HG03520 (cell line): ENCODE measurements at regions not wholly inside any gene's neighbourhood (a gene's known extent, or its start where the extent isn't known, plus 50 kb on each side); places are given as distances from the start of the nearest gene placed in this dataset.

Experiments used
- ATAC-seq: cut with Tn5 transposase; IDR thresholded peaks from one replicate; pipeline ENCODE4 v1.9.1; 2021; ENCODE audit warnings: mild to moderate bottlenecking, moderate library complexity; ENCODE audit not compliant: unreplicated experiment

- no peak for ATAC-seq
Measured at GRCh38 chr7:19235680-19236079, 90.5 kb upstream of the FERD3L start.

DNA sequence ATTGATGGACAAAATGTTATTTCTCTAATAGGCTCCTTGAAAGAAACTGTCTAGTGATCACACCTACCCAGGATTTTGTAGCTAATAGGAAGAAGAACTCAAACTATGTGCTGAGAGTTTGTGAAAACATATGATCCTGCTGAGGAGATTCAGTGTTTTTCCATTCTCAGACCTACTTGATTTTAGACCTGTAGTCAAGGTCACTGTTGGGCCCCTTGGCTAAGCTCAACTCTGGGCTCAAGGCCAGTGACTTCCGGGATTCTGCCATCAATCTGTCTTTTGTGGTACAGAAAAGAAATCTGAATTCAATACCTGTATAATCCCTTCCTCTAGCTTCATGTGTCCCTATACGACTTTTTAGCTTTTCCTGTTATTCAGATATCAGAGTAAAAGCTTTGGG lies 79.7 kb upstream of the FERD3L start:
- no peak for ATAC-seq

DNA sequence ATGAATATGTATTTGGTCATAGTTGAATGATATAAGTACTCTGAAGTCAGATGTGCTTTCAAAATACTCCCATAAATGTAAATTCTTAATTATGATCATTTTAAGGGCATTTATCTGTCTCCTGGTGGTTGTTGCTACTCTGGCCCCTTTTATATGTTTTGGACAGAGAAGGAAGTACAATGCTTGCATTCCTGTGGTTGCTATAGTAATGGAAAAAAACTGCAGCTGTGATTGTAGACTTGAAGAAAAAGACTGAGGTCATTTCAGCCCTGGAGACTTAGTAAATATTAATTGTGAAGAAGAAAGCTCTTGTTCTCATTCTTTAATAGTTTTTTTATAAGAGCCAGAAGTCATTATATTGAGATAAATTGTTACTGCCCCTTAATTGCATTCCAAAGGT lies 70.2 kb upstream of the FERD3L start:
- ATAC-seq = no peak

GRCh38 chr7:19213746-19214145 lies 68.5 kb upstream of the FERD3L start:
- no peak for ATAC-seq

GRCh38 chr7:19210893-19211413 lies 65.7 kb upstream of the FERD3L start:
- ATAC-seq = no peak

DNA sequence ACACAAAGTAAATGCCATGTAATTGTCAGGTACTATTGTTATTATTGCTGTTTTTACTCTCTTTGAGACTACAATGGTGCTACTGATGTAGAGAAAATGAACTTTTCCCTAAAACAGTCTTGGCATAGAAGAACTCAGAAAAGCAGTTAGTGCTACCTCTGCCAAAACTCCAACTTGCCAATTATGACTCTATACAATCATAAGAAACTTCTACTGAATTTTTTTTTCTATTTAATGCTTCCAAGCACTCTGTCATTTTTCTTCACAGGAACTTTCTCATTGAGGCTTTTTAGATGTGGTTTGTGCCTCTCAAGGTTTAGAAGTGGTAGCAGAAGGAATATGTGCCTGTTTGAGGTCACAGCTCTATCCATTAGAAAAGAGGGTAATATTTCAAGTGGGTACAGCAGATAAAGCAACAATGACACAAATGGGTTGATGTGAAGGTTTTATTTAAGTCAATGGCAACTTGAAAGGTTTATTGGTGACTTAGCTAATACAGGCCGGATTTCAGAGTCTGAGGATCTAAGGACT lies 64.0 kb upstream of the FERD3L start:
- no peak for ATAC-seq

DNA sequence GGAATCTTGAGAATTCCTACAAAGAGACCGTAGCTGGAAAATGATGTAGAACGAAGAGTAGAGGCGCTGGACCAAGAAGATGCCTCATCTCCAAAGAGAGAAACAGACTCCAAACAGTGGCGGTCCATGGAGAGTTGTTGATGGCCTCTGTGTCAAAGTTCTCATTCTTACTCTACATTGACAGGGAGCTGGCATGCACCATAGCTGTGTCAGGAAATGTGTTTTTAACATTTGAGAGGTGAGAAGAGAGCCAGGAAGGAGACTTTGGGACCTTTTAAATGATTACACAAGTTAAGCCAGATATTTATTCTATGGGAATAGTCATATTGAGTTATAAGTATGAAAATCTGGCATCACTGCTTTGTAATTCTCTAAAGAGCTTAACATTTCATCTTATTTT lies 61.5 kb upstream of the FERD3L start:
- no peak for ATAC-seq

GRCh38 chr7:19203686-19204085 lies 58.5 kb upstream of the FERD3L start:
- no peak for ATAC-seq

- no peak for ATAC-seq
Measured at GRCh38 chr7:19202599-19202998, 57.4 kb upstream of the FERD3L start.
